ENCODE measurements at regions not wholly inside any gene's neighbourhood (a gene's known extent, or its start where the extent isn't known, plus 50 kb on each side); places are given as distances from the start of the nearest gene placed in this dataset.

DNA sequence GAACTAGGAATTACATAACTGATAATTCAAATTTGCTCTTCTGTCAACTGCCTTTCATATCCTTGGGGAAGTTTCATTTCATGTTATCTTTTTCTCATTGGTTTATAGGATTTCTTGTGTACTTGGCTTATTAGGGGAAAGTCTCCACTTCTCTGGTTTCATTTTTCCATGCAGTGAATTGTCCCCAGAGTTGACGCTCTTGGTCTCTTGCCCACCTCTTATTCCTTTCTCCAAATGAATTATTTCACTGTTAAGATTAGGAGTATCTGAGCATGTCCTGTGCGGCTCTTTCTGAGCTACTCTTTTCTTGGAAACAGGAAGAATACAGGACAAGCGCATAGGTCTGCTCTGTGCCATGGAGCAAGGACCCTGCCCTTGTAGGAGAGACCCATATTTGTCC is 104.8 kb downstream of the POSTN start:
- H3K4me3 ChIP-seq (ENCODE audit: control insufficient read depth, low read depth, low read length), result no peak overlapping the region
- TF ChIP-seq, protein P1, sequence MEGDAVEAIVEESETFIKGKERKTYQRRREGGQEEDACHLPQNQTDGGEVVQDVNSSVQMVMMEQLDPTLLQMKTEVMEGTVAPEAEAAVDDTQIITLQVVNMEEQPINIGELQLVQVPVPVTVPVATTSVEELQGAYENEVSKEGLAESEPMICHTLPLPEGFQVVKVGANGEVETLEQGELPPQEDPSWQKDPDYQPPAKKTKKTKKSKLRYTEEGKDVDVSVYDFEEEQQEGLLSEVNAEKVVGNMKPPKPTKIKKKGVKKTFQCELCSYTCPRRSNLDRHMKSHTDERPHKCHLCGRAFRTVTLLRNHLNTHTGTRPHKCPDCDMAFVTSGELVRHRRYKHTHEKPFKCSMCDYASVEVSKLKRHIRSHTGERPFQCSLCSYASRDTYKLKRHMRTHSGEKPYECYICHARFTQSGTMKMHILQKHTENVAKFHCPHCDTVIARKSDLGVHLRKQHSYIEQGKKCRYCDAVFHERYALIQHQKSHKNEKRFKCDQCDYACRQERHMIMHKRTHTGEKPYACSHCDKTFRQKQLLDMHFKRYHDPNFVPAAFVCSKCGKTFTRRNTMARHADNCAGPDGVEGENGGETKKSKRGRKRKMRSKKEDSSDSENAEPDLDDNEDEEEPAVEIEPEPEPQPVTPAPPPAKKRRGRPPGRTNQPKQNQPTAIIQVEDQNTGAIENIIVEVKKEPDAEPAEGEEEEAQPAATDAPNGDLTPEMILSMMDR (IDR thresholded peaks at IDR 0.05; ENCODE audit: control insufficient read depth, insufficient read depth, low read depth, low read length, missing control alignments), result no peak
- DNase-seq (ENCODE audit: low read depth), result no peak

DNA sequence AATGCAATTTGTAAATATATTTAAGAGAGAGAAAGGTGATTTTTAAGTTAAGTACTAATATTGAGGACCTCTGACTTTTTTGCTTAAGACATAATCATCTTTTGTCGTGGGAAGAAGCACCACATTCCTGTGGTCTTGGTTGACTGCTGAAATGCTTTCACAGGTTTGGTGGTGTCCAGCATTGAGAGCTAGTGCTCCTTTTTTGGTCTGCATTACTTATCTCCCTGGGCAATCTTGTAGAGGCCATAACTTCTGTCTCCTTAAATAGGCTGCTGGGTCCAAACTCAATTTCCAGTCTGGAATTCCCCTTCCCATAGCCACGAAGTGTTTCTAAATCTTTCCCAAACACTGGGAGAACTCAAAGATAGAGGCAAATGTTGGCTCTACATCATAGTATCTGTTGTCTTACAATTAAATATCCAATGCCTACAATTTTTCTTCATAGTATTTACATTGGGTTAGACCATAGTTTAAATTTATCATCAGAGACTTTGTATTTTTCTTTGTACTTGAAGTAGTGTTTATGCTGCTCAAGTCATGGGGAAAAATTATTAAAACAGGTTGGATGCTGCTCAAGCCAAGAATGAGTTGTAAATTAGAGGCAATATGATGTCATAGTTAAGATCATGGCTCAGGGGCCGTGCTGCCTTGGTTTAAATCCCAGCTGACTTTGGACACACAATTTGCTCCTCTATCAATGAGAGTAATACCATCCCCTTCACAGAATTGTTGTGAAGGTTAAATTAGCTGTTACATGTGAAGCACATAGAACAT is 105.6 kb downstream of the POSTN start:
- peak; percentile 88 for DNase-seq (ENCODE audit: low read depth)
- H3K4me3 ChIP-seq (ENCODE audit: control insufficient read depth, low read depth, low read length), result no peak overlapping the region
- TF ChIP-seq, protein P1 (IDR thresholded peaks at IDR 0.05; ENCODE audit: control insufficient read depth, insufficient read depth, low read depth, low read length, missing control alignments), result no peak

DNA sequence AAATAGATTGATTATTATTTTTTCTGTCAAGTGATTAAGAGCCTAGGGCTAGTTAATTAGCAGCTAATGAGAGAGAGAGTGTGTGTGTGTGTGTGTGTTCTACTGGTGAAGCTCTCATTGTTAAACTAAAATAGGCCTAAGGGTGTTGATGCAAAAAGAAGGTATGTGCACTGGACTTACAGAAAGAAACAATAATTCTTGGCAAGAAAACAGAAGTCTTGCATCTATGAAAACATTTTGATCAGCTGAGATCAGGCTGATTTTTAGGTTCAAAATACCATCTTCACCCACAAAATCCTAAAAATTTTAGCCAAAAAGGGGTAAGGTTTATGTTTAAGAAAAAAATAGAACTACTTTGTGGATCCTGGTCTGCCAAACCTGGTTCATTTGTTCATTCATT is 106.5 kb downstream of the POSTN start:
- no peak for DNase-seq (ENCODE audit: low read depth)
- H3K4me3 ChIP-seq (ENCODE audit: control insufficient read depth, low read depth, low read length), result no peak overlapping the region
- TF ChIP-seq, protein P1 (IDR thresholded peaks at IDR 0.05; ENCODE audit: control insufficient read depth, insufficient read depth, low read depth, low read length, missing control alignments), result no peak

DNA sequence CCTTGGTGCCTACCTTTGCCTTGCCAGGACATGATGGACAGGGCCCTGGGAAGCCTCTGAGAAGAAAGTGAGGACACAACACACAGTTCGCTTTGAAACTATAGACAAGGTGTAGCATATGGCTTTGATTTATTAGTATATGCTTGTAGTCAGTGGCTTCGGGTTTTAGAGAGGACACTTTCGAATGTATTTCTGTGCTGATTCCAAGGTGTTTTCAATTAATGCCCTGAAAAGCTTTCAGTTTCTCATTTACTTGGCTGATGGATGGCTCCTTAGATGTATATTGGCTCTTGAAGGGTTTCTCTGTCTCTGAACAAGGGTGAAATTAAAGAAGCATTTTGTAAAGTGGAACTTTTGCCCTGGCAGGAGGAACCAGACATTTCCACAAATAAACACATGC is 106.9 kb downstream of the POSTN start:
- no peak overlapping the region for H3K4me3 ChIP-seq (ENCODE audit: control insufficient read depth, low read depth, low read length)
- TF ChIP-seq, protein P1 (IDR thresholded peaks at IDR 0.05; ENCODE audit: control insufficient read depth, insufficient read depth, low read depth, low read length, missing control alignments), result no peak
- no peak for DNase-seq (ENCODE audit: low read depth)

DNA sequence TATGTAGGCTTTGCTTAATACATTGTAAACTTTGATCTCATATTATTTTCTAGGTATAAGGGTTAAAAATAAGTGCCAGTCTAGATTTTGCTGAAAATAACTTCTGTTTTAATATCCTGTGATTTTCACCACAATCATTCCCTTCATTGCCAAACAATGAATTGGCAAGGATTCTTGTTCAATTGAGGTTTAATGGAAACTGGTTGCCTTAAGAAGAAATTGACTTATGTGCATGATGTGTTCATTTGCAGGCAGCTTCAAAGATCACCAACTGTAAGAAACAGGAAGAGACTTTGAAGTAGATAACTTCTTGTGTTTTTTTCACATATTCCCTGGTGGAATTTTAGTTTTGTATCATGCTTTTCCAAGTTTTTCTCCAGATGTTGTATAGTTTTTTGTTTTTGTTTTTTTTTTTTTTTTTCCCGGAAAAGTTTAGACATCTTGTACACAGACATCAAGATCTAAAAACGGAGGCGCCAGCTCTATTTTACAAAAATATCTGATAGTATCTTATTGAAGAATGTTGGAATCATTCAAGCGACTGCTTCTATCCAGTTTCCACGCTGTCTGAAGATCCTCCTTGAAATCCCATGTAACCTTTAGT is 108.3 kb downstream of the POSTN start:
- TF ChIP-seq, protein P1 (IDR thresholded peaks at IDR 0.05; ENCODE audit: control insufficient read depth, insufficient read depth, low read depth, low read length, missing control alignments), result no peak
- DNase-seq (ENCODE audit: low read depth), result no peak
- H3K4me3 ChIP-seq (ENCODE audit: control insufficient read depth, low read depth, low read length), result no peak overlapping the region

DNA sequence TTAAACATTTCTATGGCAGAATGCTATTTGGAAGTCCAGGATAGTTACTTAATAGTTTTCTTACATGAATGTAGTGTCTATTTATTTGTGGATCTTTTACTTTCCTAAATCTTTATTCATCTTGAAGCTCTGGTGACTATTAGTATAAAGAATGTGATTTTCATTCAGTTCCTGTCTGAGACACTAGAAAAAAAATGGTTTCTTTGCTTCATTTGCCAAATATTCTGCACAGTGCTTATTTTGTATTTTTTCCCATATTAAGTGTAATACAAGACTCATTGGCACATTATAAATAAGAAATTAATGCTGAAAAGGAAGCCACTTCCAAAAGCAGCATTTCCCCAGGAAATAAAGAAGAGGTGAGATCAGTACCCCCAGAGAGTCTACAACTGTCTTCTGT is 109.8 kb downstream of the POSTN start:
- no peak overlapping the region for H3K4me3 ChIP-seq (ENCODE audit: control insufficient read depth, low read depth, low read length)
- TF ChIP-seq, protein P1 (IDR thresholded peaks at IDR 0.05; ENCODE audit: control insufficient read depth, insufficient read depth, low read depth, low read length, missing control alignments), result no peak
- DNase-seq (ENCODE audit: low read depth), result no peak

All from AG09309 (cell line).